IMR-90 (cell line): ENCODE measurements at regions not wholly inside any gene's neighbourhood (a gene's known extent, or its start where the extent isn't known, plus 50 kb on each side); places are given as distances from the start of the nearest gene placed in this dataset.

Experiments used
- BHLHE40 ChIP-seq: fragments of 150-350 bp; IDR thresholded peaks from 2 replicates; pipeline ENCODE4 v1.6.1; 2016; ENCODE audit warnings: mild to moderate bottlenecking, low read depth, low read length
- CTCF ChIP-seq: conservative IDR thresholded peaks from 2 replicates; pipeline ENCODE4 v1.5.1; 2012; ENCODE audit warnings: mild to moderate bottlenecking, low read depth, low read length, improper control_type of control experiment
- ELK1 ChIP-seq: fragments of 150-350 bp; IDR thresholded peaks from 2 replicates; pipeline ENCODE4 v1.6.1; 2016; ENCODE audit warnings: low read depth, mild to moderate bottlenecking, low read length, moderate library complexity, borderline replicate concordance
- FOS ChIP-seq: fragments of 150-350 bp; IDR thresholded peaks from 2 replicates; pipeline ENCODE4 v1.6.1; 2016; ENCODE audit warnings: low read depth, low read length
- POLR2A ChIP-seq: IDR thresholded peaks from 2 replicates; pipeline ENCODE4 v1.6.1; 2012; ENCODE audit warnings: mild to moderate bottlenecking, low read depth, low read length
- RCOR1 ChIP-seq: IDR thresholded peaks from 2 replicates; pipeline ENCODE4 v1.6.1; 2012; ENCODE audit warnings: mild to moderate bottlenecking, low read length, improper control_type of control experiment; ENCODE audit not compliant: insufficient replicate concordance
- USF2 ChIP-seq: fragments of 150-350 bp; IDR thresholded peaks from 2 replicates; pipeline ENCODE4 v1.6.1; 2017; ENCODE audit warnings: mild to moderate bottlenecking, antibody characterized with exemption, low read length, low read depth

- TF ChIP-seq CTCF (no peak), RCOR1 (no peak), POLR2A (no peak), BHLHE40 (no peak), FOS (no peak), ELK1 (no peak), USF2 (no peak)
These were observed 722.2 kb upstream of the EYS start for GRCh38 chr6:66429210-66429609.
